Endothelial cell of hepatic sinusoid (primary cell): ENCODE measurements at regions not wholly inside any gene's neighbourhood (a gene's known extent, or its start where the extent isn't known, plus 50 kb on each side); places are given as distances from the start of the nearest gene placed in this dataset.
"Not testable (repeated sequence)": the region's sequence is repeated elsewhere in the genome, so short reads cannot be mapped to it uniquely, and the experiment has no call there.

Experiments used
- in situ Hi-C: cut with HindIII; loops from 2 replicates; pipeline ENCODE4 v1.10.0; 2017; ENCODE audit warnings: low sequenced_read_pairs

GRCh38 chr5:92041911-92042660 lies 659.0 kb upstream of the ARRDC3 start:
- in situ Hi-C loops, result no loop called here

GRCh38 chr5:92041206-92041605 lies 658.1 kb upstream of the ARRDC3 start:
- in situ Hi-C loops, result no loop called here

DNA sequence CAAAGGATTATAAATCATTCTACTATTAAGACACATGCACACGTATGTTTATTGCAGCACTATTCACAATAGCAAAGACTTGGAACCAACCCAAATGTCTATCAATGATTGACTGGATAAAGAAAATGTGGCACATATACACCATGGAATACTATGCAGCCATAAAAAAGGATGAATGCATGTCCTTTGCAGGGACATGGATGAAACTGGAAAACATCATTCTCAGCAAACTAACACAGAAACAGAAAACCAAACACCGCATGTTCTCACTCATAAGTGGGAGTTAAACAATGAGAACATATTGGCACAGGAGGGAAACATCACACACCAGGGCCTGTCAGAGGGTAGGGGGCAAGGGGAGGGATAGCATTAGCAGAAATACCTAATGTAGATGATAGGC lies 646.7 kb upstream of the ARRDC3 start:
- in situ Hi-C loops, result not testable (repeated sequence)

DNA sequence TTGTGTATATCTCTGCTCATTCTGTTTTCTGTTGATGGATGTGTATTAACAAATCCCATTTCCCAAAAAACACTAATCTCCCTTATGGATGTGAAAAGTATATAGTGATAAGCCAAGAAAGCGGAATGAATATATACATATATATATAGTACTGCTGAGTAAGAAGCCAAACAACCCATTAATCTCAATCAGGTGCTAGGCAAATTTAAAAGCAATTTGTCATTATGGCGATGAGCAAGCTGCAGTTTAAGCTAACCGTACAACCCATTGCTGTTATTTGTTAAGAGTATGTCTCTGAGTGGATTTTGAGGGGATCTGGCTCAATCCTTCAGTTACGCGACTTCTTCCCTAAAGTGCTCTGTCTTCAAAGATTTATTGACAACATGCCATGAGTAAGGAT lies 640.4 kb upstream of the ARRDC3 start:
- in situ Hi-C loops, result no loop called here

GRCh38 chr5:92023141-92023471 lies 640.0 kb upstream of the ARRDC3 start:
- in situ Hi-C loops, result no loop called here

DNA sequence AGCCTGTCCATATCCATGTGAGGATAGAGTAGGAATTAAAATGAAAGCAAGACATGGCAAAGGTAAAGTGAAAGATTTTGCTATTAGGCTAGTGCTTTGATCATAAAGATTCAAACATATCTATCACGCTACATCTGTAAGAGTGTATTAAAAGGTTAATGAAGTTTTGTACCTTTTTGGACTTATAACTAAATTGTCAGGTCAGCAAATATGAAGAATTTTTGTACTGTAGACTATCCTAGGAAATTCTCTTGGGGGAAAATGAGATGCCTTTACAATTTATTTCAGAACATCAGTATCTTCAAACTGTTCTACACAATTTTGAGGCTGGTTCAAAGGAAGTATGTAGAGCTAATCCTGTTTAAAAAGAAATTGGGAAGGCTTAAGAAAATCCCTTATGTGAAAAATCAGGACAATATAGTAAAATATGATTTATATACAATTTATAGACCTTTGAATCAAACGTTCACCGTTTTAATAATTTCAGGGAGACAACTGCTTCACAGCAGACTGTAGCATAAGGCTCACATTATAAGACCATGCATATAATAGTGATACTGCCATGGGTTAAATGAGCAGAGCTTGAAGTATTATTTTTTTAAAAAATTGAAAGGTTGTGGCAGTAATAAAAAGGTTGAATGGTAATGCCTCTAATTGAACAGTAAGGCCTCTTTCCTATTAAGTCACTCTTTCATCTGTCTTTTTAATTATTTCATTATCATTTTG lies 639.5 kb upstream of the ARRDC3 start:
- in situ Hi-C loops, result no loop called here

DNA sequence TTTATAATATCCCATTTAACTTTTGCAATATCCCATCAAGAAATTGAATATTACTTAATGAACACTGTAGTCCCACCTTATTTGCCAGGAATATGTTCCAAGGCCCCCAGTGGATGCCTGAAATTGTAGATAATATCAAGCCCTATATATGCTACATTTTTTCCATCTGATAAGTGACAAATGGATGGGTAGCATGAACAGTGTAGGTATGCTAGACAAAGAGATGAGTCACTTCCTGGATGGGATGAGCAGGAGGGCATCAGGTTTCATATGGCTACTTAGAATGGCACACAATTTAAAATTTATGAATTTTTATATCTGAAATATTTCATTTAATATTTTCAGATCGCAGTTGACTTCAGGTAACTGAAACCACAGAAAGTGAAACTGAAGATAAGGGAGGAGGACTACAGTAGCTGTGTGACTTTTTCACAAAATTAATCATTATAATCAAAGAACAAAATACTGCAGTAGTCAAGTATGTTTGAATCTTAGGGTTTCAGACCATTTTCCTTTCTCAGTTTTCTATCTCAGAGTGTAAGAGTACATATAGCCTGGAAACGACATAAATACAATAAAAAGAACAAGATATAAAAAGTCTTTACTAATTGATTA lies 636.4 kb upstream of the ARRDC3 start:
- in situ Hi-C loops, result no loop called here

DNA sequence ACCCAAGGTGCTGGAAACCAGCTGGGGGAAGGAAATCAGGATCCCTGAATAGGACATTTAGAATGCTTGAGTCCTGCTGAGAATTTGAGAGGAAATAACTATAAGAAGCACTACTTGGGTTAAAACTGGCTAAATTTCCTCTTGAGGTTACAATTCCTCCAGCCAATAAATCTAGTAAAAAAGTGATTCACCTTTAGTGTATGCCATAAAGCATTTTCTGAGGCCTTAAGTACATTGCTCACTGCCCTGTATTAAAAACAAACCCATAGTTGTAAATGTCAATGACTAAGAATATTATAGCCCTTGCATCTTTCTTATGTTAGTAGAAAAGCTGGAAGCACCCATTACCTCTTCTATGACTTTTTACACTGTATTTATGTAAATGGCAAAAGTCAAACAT lies 634.7 kb upstream of the ARRDC3 start:
- in situ Hi-C loops, result no loop called here

GRCh38 chr5:92011845-92012244 lies 628.7 kb upstream of the ARRDC3 start:
- in situ Hi-C loops, result not testable (repeated sequence)

DNA sequence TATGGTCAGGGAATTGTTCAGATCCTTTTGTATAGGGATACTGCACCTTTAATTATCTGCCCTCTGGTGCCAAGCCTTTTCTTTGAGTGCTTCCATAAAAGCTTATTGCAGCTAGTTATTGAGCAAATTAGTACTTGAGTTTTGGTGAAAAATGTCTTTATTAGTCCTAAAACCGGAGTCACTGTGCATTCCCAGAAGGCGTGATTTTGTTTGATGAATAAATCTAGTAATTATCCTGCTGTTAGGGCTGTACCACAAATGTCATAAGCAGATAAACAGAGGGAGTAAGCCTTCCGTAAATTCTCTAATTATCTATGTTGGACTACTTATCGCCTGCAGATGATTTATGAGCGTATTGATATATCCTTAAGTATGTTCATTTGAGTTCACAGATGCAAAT lies 620.7 kb upstream of the ARRDC3 start:
- in situ Hi-C loops, result loop anchor here (5.0 kb wide), 1 partner anchor 48 kb away; no protein-coding TSS in a partner anchor

DNA sequence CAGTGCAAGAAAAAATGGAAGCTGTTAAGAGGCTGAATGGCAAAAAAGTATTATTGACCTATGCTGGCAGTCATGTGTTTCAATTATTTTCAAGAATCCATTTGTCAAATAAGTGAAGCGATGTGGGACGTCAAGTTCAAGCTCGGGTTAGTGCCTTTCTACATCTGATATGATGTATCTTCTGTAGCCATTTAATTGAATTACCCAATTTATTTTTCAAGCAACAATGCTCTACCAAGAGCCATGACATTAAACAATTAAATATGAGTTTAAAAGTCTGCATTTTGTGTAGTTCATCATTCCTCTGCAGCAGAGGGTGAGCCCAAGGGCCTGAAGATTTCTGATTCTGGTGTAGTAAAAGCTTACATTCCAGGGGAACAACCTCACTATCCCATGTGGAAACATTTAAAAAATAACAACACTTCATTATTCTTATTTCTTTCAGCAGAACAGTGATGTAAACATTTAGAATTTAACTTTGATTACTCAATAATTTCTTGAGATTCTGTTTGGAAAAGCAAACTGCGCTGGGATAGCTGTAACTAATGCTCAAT lies 619.7 kb upstream of the ARRDC3 start:
- in situ Hi-C loops, result loop anchor here (5.0 kb wide), 1 partner anchor 50 kb away; no protein-coding TSS in a partner anchor

DNA sequence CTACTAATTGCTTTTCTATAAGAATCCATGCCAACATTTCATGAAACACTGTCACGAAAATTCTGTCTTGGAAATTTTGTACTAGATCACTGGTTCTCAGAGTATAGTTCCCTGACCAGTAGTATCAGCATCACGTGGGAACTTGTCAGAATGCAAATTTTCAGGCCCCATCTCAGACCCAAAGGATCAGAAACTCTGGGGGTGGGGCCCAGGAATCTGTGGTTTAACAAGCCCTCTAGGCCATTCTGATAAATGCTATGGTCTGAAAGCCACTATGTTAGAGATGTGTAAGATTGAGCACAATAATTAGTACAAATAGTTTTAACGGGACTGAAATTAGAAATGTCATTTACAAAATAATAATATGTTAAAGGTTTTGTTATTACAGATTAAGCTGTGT lies 615.7 kb upstream of the ARRDC3 start:
- in situ Hi-C loops, result no loop called here

DNA sequence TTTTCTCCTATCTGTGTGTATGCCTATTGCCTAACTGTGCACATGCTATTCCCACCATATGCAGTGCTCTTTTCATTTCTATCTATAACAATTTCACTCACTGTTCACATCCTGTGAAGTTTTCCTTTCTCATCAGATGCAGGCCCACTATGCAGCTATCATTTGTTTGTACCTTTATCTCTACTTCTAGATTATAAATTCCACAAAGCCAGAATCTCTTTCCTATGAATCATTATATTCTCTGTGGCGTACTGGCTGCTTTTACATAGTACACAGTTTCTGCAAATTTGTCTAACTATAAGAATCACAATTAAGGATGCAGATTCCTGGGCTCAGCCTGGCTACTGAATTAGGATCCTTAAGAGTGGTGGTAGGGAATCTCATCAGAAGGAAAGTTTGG lies 600.8 kb upstream of the ARRDC3 start:
- in situ Hi-C loops, result no loop called here

DNA sequence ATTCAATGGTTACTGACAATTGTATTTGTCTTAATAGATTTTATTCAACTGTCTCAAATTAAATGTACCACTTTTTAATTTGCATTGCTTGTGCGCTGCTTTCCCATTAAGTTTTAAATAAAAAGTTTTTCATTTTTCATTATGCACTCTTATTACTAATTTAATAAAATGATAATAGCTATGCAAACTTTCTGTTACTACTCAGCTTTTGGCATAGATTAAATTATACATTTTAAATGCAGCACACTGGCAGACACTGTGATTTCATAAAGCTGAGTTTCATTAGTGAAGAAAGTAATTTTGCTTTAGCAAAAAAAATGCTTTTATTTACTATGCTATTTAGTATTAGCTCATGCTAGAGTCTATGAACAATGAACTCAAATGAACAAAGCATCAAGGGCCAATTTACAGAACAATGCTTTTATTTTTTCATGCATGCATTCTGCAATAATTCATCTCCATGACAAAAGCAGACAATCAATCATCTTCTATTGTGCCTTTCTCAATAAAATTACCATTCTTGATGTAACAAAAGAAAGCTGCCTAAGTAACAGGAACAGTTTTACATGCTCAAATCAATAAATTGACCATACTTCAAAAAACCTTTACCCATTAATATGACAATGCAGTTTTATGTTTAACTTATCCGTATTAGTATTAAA lies 595.2 kb upstream of the ARRDC3 start:
- in situ Hi-C loops, result no loop called here

DNA sequence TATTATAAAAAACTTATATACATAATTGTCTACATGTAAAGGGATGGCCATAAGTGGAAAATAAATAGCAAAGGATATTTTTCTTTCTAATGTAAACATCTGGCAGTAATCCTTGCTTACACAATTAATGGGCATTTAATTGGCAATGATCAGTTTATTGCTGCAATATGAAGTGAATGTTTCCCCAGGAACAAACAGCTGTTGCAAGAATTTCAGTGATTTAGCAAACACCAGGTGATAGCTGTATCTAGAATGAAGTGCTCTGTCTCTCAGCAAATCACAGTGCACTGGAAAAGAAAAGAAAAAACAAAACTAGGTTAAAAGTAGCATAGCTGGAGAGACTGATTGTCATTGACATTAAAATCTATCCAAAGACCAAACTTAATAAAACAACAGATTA lies 594.5 kb upstream of the ARRDC3 start:
- in situ Hi-C loops, result no loop called here

- in situ Hi-C loops, result no loop called here
Observed at GRCh38 chr5:91976451-91976850, 593.3 kb upstream of the ARRDC3 start.

DNA sequence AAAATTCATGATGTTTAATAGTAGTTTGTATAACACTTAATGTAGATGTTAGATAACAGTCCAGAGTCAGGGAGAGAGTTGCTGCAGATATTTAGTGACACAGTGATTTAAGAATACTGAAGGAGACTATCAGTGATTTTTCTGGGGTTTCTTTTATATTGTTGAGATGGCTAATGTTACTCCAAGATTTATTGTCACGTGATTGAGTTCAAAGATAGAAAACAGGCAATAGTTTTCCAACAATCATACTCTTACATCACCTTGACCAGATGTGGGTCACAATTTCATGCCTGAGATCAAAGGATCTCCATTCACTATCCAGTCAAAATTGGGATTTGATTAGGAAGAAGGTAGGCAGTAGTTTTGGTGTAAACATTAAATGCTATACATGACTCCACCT lies 580.0 kb upstream of the ARRDC3 start:
- in situ Hi-C loops, result no loop called here

DNA sequence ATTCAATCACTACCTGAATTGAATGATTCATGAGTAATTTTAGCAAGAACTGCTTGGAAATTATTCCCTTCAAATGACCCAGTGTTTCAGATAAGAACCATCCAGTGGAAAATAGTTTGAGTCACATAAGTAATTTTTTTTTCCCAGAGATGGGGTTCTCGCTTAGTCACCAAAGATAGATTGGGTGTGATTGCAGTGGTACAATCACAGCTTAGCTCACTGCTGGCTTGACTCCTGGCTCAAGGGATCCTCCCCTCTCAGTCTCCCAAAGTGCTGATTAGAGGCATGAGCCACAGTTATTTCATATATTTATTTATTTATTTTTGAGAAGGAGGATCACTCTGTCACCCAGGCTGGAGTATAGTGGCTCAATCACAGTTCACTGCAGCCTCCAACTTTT lies 574.5 kb upstream of the ARRDC3 start:
- in situ Hi-C loops, result no loop called here

GRCh38 chr5:91956738-91957137 lies 573.6 kb upstream of the ARRDC3 start:
- in situ Hi-C loops, result no loop called here

- in situ Hi-C loops, result no loop called here
Observed at GRCh38 chr5:91955610-91956009, 572.5 kb upstream of the ARRDC3 start.

GRCh38 chr5:91954136-91954535 lies 571.0 kb upstream of the ARRDC3 start:
- in situ Hi-C loops, result no loop called here
